A673 (cell line): ENCODE measurements at regions not wholly inside any gene's neighbourhood (a gene's known extent, or its start where the extent isn't known, plus 50 kb on each side); places are given as distances from the start of the nearest gene placed in this dataset.

Source experiments
- BruUV-seq: library from RNA; stranded (reverse); fragments of 400-500 nt; replicated peaks from 2 replicates; lab custom pipeline; 2021; lab: Mats Ljungman, UMichigan
- CTCF ChIA-PET: fragments of 300-600 bp; sonication (Branson Sonifier 250); formaldehyde crosslinking; loops from one replicate; lab custom pipeline; 2022; ENCODE audit warnings: antibody characterized with exemption; lab: Charles Lee
- POLR2A ChIA-PET: fragments of 300-600 bp; sonication (Branson Sonifier 250); formaldehyde crosslinking; loops from one replicate; lab custom pipeline; 2022; ENCODE audit warnings: antibody characterized with exemption; ENCODE audit not compliant: low non-redundant PET; lab: Charles Lee
- DNase-seq: peaks from one replicate; pipeline ENCODE4 v3.0.0-alpha.2; 2015; ENCODE audit warnings: low spot score
- H3K27ac ChIP-seq: fragments of 200-600 bp; sonication (generic); 2 replicates; pipeline ENCODE4 v1.5.1; 2016; ENCODE audit warnings: mixed run types, low read depth, mild to moderate bottlenecking, mixed read lengths, antibody characterized with exemption, low read length; ENCODE audit not compliant: poor library complexity, severe bottlenecking
- H3K27me3 ChIP-seq: fragments of 200-600 bp; sonication (generic); replicated peaks from 2 replicates; pipeline ENCODE4 v1.6.1; 2017; ENCODE audit warnings: mixed run types, low read depth, mild to moderate bottlenecking, mixed read lengths, antibody characterized with exemption, low read length; ENCODE audit not compliant: insufficient read depth, poor library complexity
- H3K36me3 ChIP-seq: fragments of 200-600 bp; sonication (generic); 2 replicates; pipeline ENCODE4 v1.6.1; 2016; ENCODE audit warnings: mixed run types, mild to moderate bottlenecking, mixed read lengths, antibody characterized with exemption, low read length; ENCODE audit not compliant: insufficient read depth, poor library complexity, severe bottlenecking
- H3K4me1 ChIP-seq: fragments of 200-600 bp; sonication (generic); 2 replicates; pipeline ENCODE4 v1.6.1; 2017; ENCODE audit warnings: mixed run types, mild to moderate bottlenecking, mixed read lengths, antibody characterized with exemption, low read length; ENCODE audit not compliant: insufficient read depth, poor library complexity, severe bottlenecking
- H3K4me3 ChIP-seq: fragments of 200-600 bp; sonication (generic); 2 replicates; pipeline ENCODE4 v1.5.1; 2016; ENCODE audit warnings: low read depth, mixed run types, mild to moderate bottlenecking, mixed read lengths, low read length; ENCODE audit not compliant: poor library complexity, severe bottlenecking
- H3K9me3 ChIP-seq: fragments of 200-600 bp; sonication (generic); 2 replicates; pipeline ENCODE4 v1.6.1; 2016; ENCODE audit warnings: mixed run types, low read depth, mild to moderate bottlenecking, mixed read lengths, antibody characterized with exemption, low read length; ENCODE audit not compliant: poor library complexity, severe bottlenecking
- EZH2 ChIP-seq: fragments of 200-600 bp; sonication (generic); IDR thresholded peaks from 2 replicates; pipeline ENCODE4 v1.6.1; 2017; ENCODE audit warnings: borderline replicate concordance, low read depth, mild to moderate bottlenecking, mixed read lengths, antibody characterized with exemption, low read length; ENCODE audit not compliant: poor library complexity, severe bottlenecking
- intact Hi-C: fragments of 100-400 bp; cut with micrococcal nuclease; formaldehyde crosslinking; loops from one replicate; pipeline ENCODE4 v1.10.0; 2022; ENCODE audit not compliant: unreplicated experiment
- TF ChIP-seq, protein P1 (sequence below): fragments of 300-800, 200-600 bp; sonication (generic); conservative IDR thresholded peaks from 2 replicates; pipeline ENCODE4 v1.5.1; 2017; ENCODE audit warnings: low read depth, mild to moderate bottlenecking, antibody characterized with exemption, low read length, moderate library complexity, mixed read lengths

DNA sequence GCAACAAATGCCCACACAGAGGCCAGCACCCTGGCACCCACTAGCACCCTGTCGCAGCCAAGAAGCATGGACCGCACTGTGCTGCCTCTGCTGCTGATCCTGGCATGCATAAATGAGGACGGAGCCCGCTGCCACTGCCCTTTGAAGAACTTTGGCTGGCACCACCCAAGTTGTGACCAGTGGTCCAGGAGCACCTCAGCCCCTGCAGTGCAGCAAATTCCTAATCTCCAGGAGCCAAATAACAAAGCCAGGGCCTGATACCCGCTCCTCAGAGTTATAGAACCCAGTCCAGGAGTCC is 807.2 kb downstream of the GLUD2 start:
- intact Hi-C loops = no loop called here
- Histone ChIP-seq H3K4me3 (no peak overlapping the region), H3K27me3 (no peaks in the 10 kb centered on the region), H3K36me3 (no peaks in the 10 kb centered on the region), H3K9me3 (no peaks in the 10 kb centered on the region), H3K4me1 (no peaks in the 10 kb centered on the region), H3K27ac (no peak overlapping the region)
- no peak for DNase-seq
- CTCF ChIA-PET = no interaction called here
- POLR2A ChIA-PET = no interaction called here
- no TSS peak for BruUV-seq
- TF ChIP-seq, protein P1, sequence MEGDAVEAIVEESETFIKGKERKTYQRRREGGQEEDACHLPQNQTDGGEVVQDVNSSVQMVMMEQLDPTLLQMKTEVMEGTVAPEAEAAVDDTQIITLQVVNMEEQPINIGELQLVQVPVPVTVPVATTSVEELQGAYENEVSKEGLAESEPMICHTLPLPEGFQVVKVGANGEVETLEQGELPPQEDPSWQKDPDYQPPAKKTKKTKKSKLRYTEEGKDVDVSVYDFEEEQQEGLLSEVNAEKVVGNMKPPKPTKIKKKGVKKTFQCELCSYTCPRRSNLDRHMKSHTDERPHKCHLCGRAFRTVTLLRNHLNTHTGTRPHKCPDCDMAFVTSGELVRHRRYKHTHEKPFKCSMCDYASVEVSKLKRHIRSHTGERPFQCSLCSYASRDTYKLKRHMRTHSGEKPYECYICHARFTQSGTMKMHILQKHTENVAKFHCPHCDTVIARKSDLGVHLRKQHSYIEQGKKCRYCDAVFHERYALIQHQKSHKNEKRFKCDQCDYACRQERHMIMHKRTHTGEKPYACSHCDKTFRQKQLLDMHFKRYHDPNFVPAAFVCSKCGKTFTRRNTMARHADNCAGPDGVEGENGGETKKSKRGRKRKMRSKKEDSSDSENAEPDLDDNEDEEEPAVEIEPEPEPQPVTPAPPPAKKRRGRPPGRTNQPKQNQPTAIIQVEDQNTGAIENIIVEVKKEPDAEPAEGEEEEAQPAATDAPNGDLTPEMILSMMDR = no peak
- TF ChIP-seq EZH2 = no peak

DNA sequence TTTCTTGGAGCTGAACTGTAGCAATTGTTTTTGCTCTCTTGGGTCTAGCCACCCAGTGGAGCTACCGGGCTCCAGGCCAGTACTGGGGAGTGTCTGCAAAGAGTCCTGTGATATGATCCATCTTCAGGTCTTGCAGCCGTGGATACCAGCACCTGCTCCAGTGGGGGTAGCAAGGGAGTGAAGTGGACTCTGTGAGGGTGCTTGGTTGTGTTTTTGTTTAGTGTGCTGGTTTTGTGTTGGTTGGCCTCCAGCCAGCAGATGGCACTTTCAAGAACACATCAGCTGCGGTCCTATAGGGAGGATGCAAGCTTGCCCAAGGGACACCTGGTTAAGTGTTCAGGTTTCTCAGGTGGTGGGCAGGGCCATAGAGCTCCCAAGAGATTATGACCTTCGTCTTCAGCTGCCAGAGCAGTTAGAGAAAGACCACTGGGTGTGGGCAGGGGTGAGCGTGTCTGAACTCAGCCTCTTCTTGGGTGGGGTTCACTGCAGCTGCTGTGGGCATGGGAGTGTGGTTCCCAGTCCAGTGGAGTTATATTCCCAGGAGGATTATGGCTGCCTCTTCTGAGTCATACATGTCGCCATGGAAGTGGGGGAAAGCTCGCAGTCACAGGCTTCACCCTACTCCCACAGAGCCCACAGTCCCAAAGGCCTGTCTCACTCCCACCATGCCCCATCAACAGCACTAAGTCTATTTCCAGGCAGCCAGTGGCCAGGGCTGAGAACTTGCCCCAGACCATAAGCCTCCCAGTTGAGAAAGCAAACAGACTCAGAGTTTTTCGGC is 811.6 kb downstream of the GLUD2 start:
- no peak overlapping the region for H3K4me3 ChIP-seq
- no TSS peak for BruUV-seq
- no peaks in the 10 kb centered on the region for H3K27me3 ChIP-seq
- no peak for DNase-seq
- no peaks in the 10 kb centered on the region for H3K36me3 ChIP-seq
- POLR2A ChIA-PET = no interaction called here
- no peaks in the 10 kb centered on the region for H3K9me3 ChIP-seq
- TF ChIP-seq, protein P1 = no peak
- no peak for TF ChIP-seq EZH2
- CTCF ChIA-PET = no interaction called here
- intact Hi-C loops = no loop called here
- no peaks in the 10 kb centered on the region for H3K4me1 ChIP-seq
- no peak overlapping the region for H3K27ac ChIP-seq

DNA sequence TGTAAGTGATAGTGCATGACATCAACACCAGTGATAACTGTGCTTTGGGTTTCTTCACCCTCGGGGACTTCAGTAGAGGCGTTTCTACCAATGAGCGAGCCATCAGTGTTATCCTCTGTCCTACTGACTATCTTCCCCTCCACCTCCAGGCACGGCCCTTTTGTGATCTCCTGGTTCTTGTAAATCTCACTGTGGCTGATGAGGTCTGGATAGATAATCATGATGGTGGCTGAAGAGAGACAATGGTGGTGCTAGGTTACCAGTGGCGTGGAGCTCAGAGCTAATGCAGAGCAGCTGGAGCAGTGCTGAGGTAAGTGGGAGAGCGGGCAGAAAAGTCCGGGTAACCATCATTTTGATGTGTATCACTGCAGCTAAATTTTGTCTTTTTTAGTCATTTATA is 816.6 kb downstream of the GLUD2 start:
- Histone ChIP-seq H3K9me3 (no peaks in the 10 kb centered on the region), H3K27ac (no peak overlapping the region), H3K27me3 (no peaks in the 10 kb centered on the region), H3K36me3 (no peaks in the 10 kb centered on the region), H3K4me1 (no peaks in the 10 kb centered on the region), H3K4me3 (no peak overlapping the region)
- intact Hi-C loops = no loop called here
- no peak for DNase-seq
- ChIA-PET CTCF (no interaction called here), POLR2A (no interaction called here)
- TF ChIP-seq, protein P1 = no peak
- TF ChIP-seq EZH2 = no peak
- no TSS peak for BruUV-seq
